ENCODE measurements at regions not wholly inside any gene's neighbourhood (a gene's known extent, or its start where the extent isn't known, plus 50 kb on each side); places are given as distances from the start of the nearest gene placed in this dataset.
"Not testable (repeated sequence)": the region's sequence is repeated elsewhere in the genome, so short reads cannot be mapped to it uniquely, and the experiment has no call there.

GRCh38 chr2:167334146-167334742 lies 446.0 kb downstream of the XIRP2 start:
- DNase-seq: no peak

GRCh38 chr2:167333245-167333644 lies 445.0 kb downstream of the XIRP2 start:
- no peak for DNase-seq

GRCh38 chr2:167332358-167332757 lies 444.1 kb downstream of the XIRP2 start:
- DNase-seq: no peak

- no peak for DNase-seq
Observed at GRCh38 chr2:167331636-167332232, 443.5 kb downstream of the XIRP2 start.

GRCh38 chr2:167328808-167329207 lies 440.5 kb downstream of the XIRP2 start:
- not testable (repeated sequence) for DNase-seq

- no peak for DNase-seq
Observed at GRCh38 chr2:167322795-167323194, 434.5 kb downstream of the XIRP2 start.

GRCh38 chr2:167318581-167318980 lies 430.3 kb downstream of the XIRP2 start:
- DNase-seq: no peak

- DNase-seq: no peak
Observed at GRCh38 chr2:167310442-167310841, 422.2 kb downstream of the XIRP2 start.

Data from NCI-H1092 treated with DMSO at 0.1 percent for 48 hours (cell line).